Left ventricle myocardium inferior (tissue), 1 donor: ENCODE measurements at regions not wholly inside any gene's neighbourhood (a gene's known extent, or its start where the extent isn't known, plus 50 kb on each side); places are given as distances from the start of the nearest gene placed in this dataset.

Experiments used
- DNase-seq: peaks from one replicate; pipeline ENCODE4 v3.0.0-alpha.2; 2020
- H3K27ac ChIP-seq: fragments of 200-600 bp; replicated peaks from 2 replicates; pipeline ENCODE4 v1.8.0; 2021
- H3K27me3 ChIP-seq: fragments of 200-600 bp; 2 replicates; pipeline ENCODE4 v1.8.0; 2021; ENCODE audit warnings: low read depth
- H3K36me3 ChIP-seq: fragments of 200-600 bp; 2 replicates; pipeline ENCODE4 v1.8.0; 2021
- H3K4me1 ChIP-seq: fragments of 200-600 bp; 2 replicates; pipeline ENCODE4 v1.8.0; 2021
- H3K4me3 ChIP-seq: fragments of 200-600 bp; 2 replicates; pipeline ENCODE4 v1.8.0; 2021; ENCODE audit warnings: mild to moderate bottlenecking, moderate library complexity
- H3K9me3 ChIP-seq: fragments of 200-600 bp; replicated peaks from 2 replicates; pipeline ENCODE4 v1.8.0; 2021
- CTCF ChIP-seq: fragments of 200-600 bp; IDR thresholded peaks from 2 replicates; pipeline ENCODE4 v1.8.0; 2021; ENCODE audit warnings: antibody characterized with exemption, mild to moderate bottlenecking, borderline replicate concordance
- intact Hi-C: fragments of 100-400 bp; cut with micrococcal nuclease; formaldehyde crosslinking; loops from one replicate; pipeline ENCODE4 v1.11.0; 2022
- donor health status: DM: no; HTN: yes; CAD: no; lungs with severe emphysema.

- Histone ChIP-seq H3K4me1 (no peaks in the 10 kb centered on the region), H3K36me3 (no peaks in the 10 kb centered on the region), H3K4me3 (no peak overlapping the region), H3K27me3 (no peaks in the 10 kb centered on the region), H3K27ac (no peak overlapping the region), H3K9me3 (no peaks in the 10 kb centered on the region)
- DNase-seq: no peak
- intact Hi-C loops: no loop called here
- no peak for TF ChIP-seq CTCF
Measured at GRCh38 chr3:103614719-103615118, 1179.9 kb downstream of the ZPLD1 start.

GRCh38 chr3:103617961-103618360 is 1183.1 kb downstream of the ZPLD1 start:
- Histone ChIP-seq H3K4me3 (no peak overlapping the region), H3K4me1 (no peaks in the 10 kb centered on the region), H3K27ac (no peak overlapping the region), H3K27me3 (no peaks in the 10 kb centered on the region), H3K9me3 (no peaks in the 10 kb centered on the region), H3K36me3 (no peaks in the 10 kb centered on the region)
- no peak for DNase-seq
- TF ChIP-seq CTCF: no peak
- intact Hi-C loops: no loop called here

GRCh38 chr3:103624271-103624670 is 1189.5 kb downstream of the ZPLD1 start:
- intact Hi-C loops: no loop called here
- Histone ChIP-seq H3K27me3 (no peaks in the 10 kb centered on the region), H3K4me3 (no peak overlapping the region), H3K4me1 (no peaks in the 10 kb centered on the region), H3K9me3 (peaks cover 29% of the 10 kb centered on the region), H3K36me3 (no peaks in the 10 kb centered on the region), H3K27ac (no peak overlapping the region)
- no peak for TF ChIP-seq CTCF
- DNase-seq: no peak

GRCh38 chr3:103629391-103629790 is 1194.6 kb downstream of the ZPLD1 start:
- no peak for TF ChIP-seq CTCF
- Histone ChIP-seq H3K27ac (no peak overlapping the region), H3K9me3 (peaks cover 49% of the 10 kb centered on the region), H3K36me3 (no peaks in the 10 kb centered on the region), H3K4me3 (no peak overlapping the region), H3K27me3 (no peaks in the 10 kb centered on the region), H3K4me1 (no peaks in the 10 kb centered on the region)
- no peak for DNase-seq
- intact Hi-C loops: no loop called here

- Histone ChIP-seq H3K36me3 (no peaks in the 10 kb centered on the region), H3K27ac (no peak overlapping the region), H3K9me3 (no peaks in the 10 kb centered on the region), H3K4me1 (no peaks in the 10 kb centered on the region), H3K27me3 (no peaks in the 10 kb centered on the region), H3K4me3 (no peak overlapping the region)
- DNase-seq: no peak
- no peak for TF ChIP-seq CTCF
- intact Hi-C loops: no loop called here
Measured at GRCh38 chr3:103644450-103644849, 1209.6 kb downstream of the ZPLD1 start.

- Histone ChIP-seq H3K9me3 (no peaks in the 10 kb centered on the region), H3K27ac (no peak overlapping the region), H3K4me1 (no peaks in the 10 kb centered on the region), H3K4me3 (no peak overlapping the region), H3K27me3 (no peaks in the 10 kb centered on the region), H3K36me3 (no peaks in the 10 kb centered on the region)
- TF ChIP-seq CTCF: no peak
- intact Hi-C loops: no loop called here
- DNase-seq: no peak
Measured at GRCh38 chr3:103653996-103654395, 1219.2 kb downstream of the ZPLD1 start.
